ENCODE measurements at regions not wholly inside any gene's neighbourhood (a gene's known extent, or its start where the extent isn't known, plus 50 kb on each side); places are given as distances from the start of the nearest gene placed in this dataset.

DNA sequence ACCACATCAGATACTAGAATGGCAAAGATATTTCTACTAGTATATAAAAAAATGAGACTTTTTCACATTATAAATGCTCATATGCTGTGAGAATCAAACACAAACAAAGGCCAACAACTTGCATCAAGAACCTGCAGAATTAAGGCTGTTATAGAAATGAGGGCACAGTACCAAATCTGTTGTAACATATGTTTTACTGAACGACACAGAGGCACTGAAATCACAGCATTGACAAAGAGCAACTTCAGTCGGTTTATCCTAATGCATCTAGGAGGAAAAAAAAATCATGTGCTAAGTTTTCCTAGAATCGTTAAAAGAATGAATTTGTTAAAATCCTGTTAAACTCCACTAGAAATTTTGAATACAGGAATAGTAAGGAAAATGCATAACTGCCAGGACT is 617.4 kb upstream of the NETO1 start:
- 63 to 64% methylated on average over 3 of the region's 3 CpGs for whole genome bisulfite sequencing, 2 donors
- no peaks in the 10 kb centered on the region for H3K27me3 ChIP-seq (ENCODE audit: control insufficient read depth in 1 of 2, insufficient read depth in 2 of 2, low read length in 2 of 2)
- H3K36me3 ChIP-seq (ENCODE audit: control insufficient read depth in 2 of 2, insufficient read depth in 2 of 2, low read length in 1 of 2), result no peaks in the 10 kb centered on the region
- H3K4me1 ChIP-seq (ENCODE audit: control insufficient read depth in 2 of 2, insufficient read depth in 2 of 2, low read length in 1 of 2), result no peaks in the 10 kb centered on the region
- H3K27ac ChIP-seq (ENCODE audit: low read depth in 2 of 2, low read length in 1 of 2), result no peak overlapping the region
- H3K9me3 ChIP-seq (ENCODE audit: control insufficient read depth in 2 of 2, insufficient read depth in 1 of 2, low read depth in 1 of 2, low read length in 1 of 2), result no peaks in the 10 kb centered on the region
- no peak overlapping the region for H3K4me3 ChIP-seq (ENCODE audit: low read depth in 1 of 2, low read length in 2 of 2)

DNA sequence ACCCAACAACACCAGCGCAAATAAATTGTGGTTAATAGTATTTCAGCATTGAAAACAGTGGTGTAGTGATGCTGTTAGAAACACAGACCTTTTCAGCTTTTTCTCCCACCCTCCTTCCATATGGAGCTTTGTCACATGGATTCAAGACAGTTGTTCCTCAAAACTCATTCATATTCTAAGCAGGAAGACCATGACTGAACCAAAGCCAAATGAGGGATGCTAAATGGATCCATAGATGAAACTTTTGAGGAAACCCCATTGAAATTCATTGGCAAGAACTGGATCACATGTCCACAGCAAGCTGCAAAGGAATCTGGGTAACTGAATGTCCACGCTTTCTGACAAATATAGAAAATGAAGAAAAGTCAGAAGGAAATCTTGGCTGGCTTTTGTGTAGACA is 615.1 kb upstream of the NETO1 start:
- Histone ChIP-seq H3K9me3 (ENCODE audit: control insufficient read depth in 2 of 2, insufficient read depth in 1 of 2, low read depth in 1 of 2, low read length in 1 of 2) (no peaks in the 10 kb centered on the region), H3K4me1 (ENCODE audit: control insufficient read depth in 2 of 2, insufficient read depth in 2 of 2, low read length in 1 of 2) (no peaks in the 10 kb centered on the region), H3K27me3 (ENCODE audit: control insufficient read depth in 1 of 2, insufficient read depth in 2 of 2, low read length in 2 of 2) (no peaks in the 10 kb centered on the region), H3K27ac (ENCODE audit: low read depth in 2 of 2, low read length in 1 of 2) (no peak overlapping the region), H3K36me3 (ENCODE audit: control insufficient read depth in 2 of 2, insufficient read depth in 2 of 2, low read length in 1 of 2) (no peaks in the 10 kb centered on the region), H3K4me3 (ENCODE audit: low read depth in 1 of 2, low read length in 2 of 2) (no peak overlapping the region)
- WGBS, 2 donors, result 92 to 94% methylated on average over 2 of the region's 2 CpGs

DNA sequence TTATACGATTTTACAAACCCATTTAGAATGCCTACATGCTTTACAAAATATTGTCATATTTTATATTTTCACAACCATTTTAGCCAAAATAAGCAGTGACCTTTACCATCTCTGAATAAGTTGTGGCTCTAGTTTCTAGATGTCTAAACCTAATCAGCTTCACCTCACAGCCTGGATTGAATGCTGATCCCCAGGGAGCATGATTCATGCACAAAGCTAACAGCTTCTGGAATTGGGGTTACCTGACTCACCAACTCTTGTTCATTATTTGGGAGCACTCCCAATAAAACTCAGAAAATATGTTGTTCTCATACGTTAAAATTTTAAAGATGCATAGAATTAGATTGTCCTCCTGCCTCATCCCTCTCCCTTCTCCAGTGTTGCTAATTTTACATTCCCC is 611.7 kb upstream of the NETO1 start:
- Histone ChIP-seq H3K27ac (ENCODE audit: low read depth in 2 of 2, low read length in 1 of 2) (no peak overlapping the region), H3K36me3 (ENCODE audit: control insufficient read depth in 2 of 2, insufficient read depth in 2 of 2, low read length in 1 of 2) (no peaks in the 10 kb centered on the region), H3K27me3 (ENCODE audit: control insufficient read depth in 1 of 2, insufficient read depth in 2 of 2, low read length in 2 of 2) (no peaks in the 10 kb centered on the region), H3K9me3 (ENCODE audit: control insufficient read depth in 2 of 2, insufficient read depth in 1 of 2, low read depth in 1 of 2, low read length in 1 of 2) (no peaks in the 10 kb centered on the region), H3K4me3 (ENCODE audit: low read depth in 1 of 2, low read length in 2 of 2) (no peak overlapping the region), H3K4me1 (ENCODE audit: control insufficient read depth in 2 of 2, insufficient read depth in 2 of 2, low read length in 1 of 2) (no peaks in the 10 kb centered on the region)
- WGBS, 2 donors, result 72 to 83% methylated on average over 2 of the region's 2 CpGs

DNA sequence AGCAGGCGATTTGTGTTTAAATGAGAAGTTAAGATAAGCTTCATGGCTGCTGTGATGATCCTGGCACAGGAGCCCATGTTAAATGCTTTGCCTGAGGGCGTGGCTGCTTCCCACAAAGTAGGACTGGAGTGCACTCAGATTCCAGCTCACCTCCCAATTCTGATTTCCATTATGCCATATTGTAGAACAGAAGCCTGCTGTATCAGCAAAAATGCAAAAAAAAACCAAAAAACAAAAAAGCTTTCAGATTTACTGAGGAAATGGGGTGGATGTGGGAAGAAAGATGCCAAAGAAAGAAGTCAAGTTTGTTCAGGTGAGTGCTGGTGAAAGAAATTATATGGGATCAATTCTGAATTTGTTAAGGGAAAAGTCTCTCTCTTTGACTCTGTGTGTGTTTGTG is 610.4 kb upstream of the NETO1 start:
- no peak overlapping the region for H3K27ac ChIP-seq (ENCODE audit: low read depth in 2 of 2, low read length in 1 of 2)
- H3K4me1 ChIP-seq (ENCODE audit: control insufficient read depth in 2 of 2, insufficient read depth in 2 of 2, low read length in 1 of 2), result no peaks in the 10 kb centered on the region
- no peaks in the 10 kb centered on the region for H3K27me3 ChIP-seq (ENCODE audit: control insufficient read depth in 1 of 2, insufficient read depth in 2 of 2, low read length in 2 of 2)
- H3K9me3 ChIP-seq (ENCODE audit: control insufficient read depth in 2 of 2, insufficient read depth in 1 of 2, low read depth in 1 of 2, low read length in 1 of 2), result no peaks in the 10 kb centered on the region
- no peaks in the 10 kb centered on the region for H3K36me3 ChIP-seq (ENCODE audit: control insufficient read depth in 2 of 2, insufficient read depth in 2 of 2, low read length in 1 of 2)
- 73 to 75% methylated on average over 2 of the region's 2 CpGs for WGBS, 2 donors
- H3K4me3 ChIP-seq (ENCODE audit: low read depth in 1 of 2, low read length in 2 of 2), result no peak overlapping the region

DNA sequence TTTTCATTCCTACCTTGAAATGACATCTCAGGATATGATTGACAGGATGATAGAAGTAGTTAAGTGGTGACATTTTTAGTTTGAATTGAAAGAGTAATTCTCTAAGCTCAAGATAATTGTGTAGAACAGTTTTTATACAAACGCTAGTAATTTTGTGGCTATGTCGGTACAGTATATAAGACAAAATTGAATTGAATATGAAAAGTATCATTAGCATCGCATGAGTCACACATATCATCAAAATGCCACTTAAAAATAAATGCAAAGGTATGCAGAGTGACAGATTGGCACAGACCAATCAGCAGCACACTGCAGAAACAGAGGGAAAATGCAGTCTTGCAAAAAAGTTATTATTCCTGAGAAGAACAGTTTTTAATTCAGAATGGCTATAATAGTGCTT is 608.2 kb upstream of the NETO1 start:
- Histone ChIP-seq H3K36me3 (ENCODE audit: control insufficient read depth in 2 of 2, insufficient read depth in 2 of 2, low read length in 1 of 2) (no peaks in the 10 kb centered on the region), H3K4me3 (ENCODE audit: low read depth in 1 of 2, low read length in 2 of 2) (no peak overlapping the region), H3K9me3 (ENCODE audit: control insufficient read depth in 2 of 2, insufficient read depth in 1 of 2, low read depth in 1 of 2, low read length in 1 of 2) (no peaks in the 10 kb centered on the region), H3K27ac (ENCODE audit: low read depth in 2 of 2, low read length in 1 of 2) (no peak overlapping the region), H3K4me1 (ENCODE audit: control insufficient read depth in 2 of 2, insufficient read depth in 2 of 2, low read length in 1 of 2) (no peaks in the 10 kb centered on the region), H3K27me3 (ENCODE audit: control insufficient read depth in 1 of 2, insufficient read depth in 2 of 2, low read length in 2 of 2) (no peaks in the 10 kb centered on the region)
- 87 to 90% methylated on average over 3 of the region's 3 CpGs for WGBS, 2 donors

DNA sequence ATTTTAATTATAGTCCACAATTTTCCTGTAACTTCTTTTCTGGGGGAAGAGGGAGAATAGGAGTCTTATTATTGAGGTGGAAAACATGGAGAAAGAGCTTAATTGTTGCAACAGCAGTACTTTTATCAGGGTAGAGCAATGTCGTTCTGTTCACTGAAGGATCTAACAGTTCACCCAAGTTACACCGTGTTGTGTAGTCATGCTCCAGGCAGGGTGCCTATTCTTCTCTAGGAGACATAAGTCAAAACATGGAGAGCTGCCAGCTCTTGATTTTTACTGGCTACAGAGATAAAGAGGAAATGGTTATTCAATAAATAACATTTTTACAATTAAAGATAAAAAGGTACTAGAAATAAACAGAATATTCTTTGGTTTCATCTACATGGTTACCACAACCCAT is 594.3 kb upstream of the NETO1 start:
- H3K27ac ChIP-seq (ENCODE audit: low read depth in 2 of 2, low read length in 1 of 2), result no peak overlapping the region
- H3K27me3 ChIP-seq (ENCODE audit: control insufficient read depth in 1 of 2, insufficient read depth in 2 of 2, low read length in 2 of 2), result no peaks in the 10 kb centered on the region
- no peak overlapping the region for H3K4me3 ChIP-seq (ENCODE audit: low read depth in 1 of 2, low read length in 2 of 2)
- no peaks in the 10 kb centered on the region for H3K9me3 ChIP-seq (ENCODE audit: control insufficient read depth in 2 of 2, insufficient read depth in 1 of 2, low read depth in 1 of 2, low read length in 1 of 2)
- no peaks in the 10 kb centered on the region for H3K36me3 ChIP-seq (ENCODE audit: control insufficient read depth in 2 of 2, insufficient read depth in 2 of 2, low read length in 1 of 2)
- WGBS, 2 donors, result 20 to 27% methylated on average over 2 of the region's 2 CpGs
- no peaks in the 10 kb centered on the region for H3K4me1 ChIP-seq (ENCODE audit: control insufficient read depth in 2 of 2, insufficient read depth in 2 of 2, low read length in 1 of 2)

DNA sequence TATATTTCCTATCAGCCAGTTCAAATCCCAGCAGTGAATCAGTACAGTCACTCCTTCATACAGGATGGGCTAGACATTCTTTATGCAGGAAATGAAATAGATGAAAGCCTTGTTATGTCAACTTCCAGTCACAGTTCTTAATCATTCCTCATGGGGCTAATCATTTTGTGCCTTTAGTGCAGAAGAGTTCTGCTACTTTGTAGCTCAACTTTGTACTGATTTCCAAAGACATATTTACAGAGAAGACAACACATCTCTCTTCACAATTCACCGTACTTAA is 593.9 kb upstream of the NETO1 start:
- H3K36me3 ChIP-seq (ENCODE audit: control insufficient read depth in 2 of 2, insufficient read depth in 2 of 2, low read length in 1 of 2), result no peaks in the 10 kb centered on the region
- 60 to 69% methylated on average over 1 of the region's 1 CpG for WGBS, 2 donors
- no peaks in the 10 kb centered on the region for H3K27me3 ChIP-seq (ENCODE audit: control insufficient read depth in 1 of 2, insufficient read depth in 2 of 2, low read length in 2 of 2)
- no peaks in the 10 kb centered on the region for H3K4me1 ChIP-seq (ENCODE audit: control insufficient read depth in 2 of 2, insufficient read depth in 2 of 2, low read length in 1 of 2)
- H3K4me3 ChIP-seq (ENCODE audit: low read depth in 1 of 2, low read length in 2 of 2), result no peak overlapping the region
- H3K27ac ChIP-seq (ENCODE audit: low read depth in 2 of 2, low read length in 1 of 2), result no peak overlapping the region
- H3K9me3 ChIP-seq (ENCODE audit: control insufficient read depth in 2 of 2, insufficient read depth in 1 of 2, low read depth in 1 of 2, low read length in 1 of 2), result no peaks in the 10 kb centered on the region

DNA sequence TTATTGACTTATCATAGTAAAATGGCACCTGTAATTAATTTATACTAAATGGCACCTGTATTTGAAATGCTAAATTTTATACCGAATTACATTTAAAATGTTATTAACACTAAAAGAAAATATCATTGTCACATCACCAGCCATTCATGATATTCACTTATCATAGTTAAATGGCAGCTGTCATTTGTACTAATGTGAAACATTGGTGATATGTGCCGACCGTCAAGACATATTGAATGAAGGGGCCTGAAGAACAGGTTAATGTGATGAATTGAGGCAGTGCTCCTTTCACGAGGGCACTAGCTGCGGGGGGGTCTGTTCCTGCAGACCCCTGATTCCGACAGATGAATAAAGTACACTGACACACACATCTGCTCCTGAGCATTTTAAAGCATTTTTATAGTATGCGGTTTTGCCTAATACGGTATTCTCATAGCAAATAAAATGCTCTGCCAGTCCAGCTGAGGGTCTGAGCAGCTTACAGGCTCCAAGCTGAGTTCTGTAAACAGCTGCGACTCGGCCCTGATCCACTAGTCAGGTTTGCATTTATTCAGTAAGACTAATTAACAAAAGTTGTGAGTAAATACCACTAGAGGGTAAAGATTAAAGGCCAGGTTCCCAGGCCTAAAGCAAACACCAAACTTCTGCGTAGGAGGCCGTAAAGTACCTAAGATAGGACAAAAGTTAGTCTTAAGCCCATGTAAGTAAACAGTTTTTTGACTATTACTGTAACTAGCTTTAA is 593.4 kb upstream of the NETO1 start:
- no peaks in the 10 kb centered on the region for H3K27me3 ChIP-seq (ENCODE audit: control insufficient read depth in 1 of 2, insufficient read depth in 2 of 2, low read length in 2 of 2)
- H3K36me3 ChIP-seq (ENCODE audit: control insufficient read depth in 2 of 2, insufficient read depth in 2 of 2, low read length in 1 of 2), result no peaks in the 10 kb centered on the region
- no peaks in the 10 kb centered on the region for H3K4me1 ChIP-seq (ENCODE audit: control insufficient read depth in 2 of 2, insufficient read depth in 2 of 2, low read length in 1 of 2)
- no peak overlapping the region for H3K4me3 ChIP-seq (ENCODE audit: low read depth in 1 of 2, low read length in 2 of 2)
- H3K27ac ChIP-seq (ENCODE audit: low read depth in 2 of 2, low read length in 1 of 2), result no peak overlapping the region
- 44 to 56% methylated on average over 12 of the region's 12 CpGs for WGBS, 2 donors
- H3K9me3 ChIP-seq (ENCODE audit: control insufficient read depth in 2 of 2, insufficient read depth in 1 of 2, low read depth in 1 of 2, low read length in 1 of 2), result no peaks in the 10 kb centered on the region

DNA sequence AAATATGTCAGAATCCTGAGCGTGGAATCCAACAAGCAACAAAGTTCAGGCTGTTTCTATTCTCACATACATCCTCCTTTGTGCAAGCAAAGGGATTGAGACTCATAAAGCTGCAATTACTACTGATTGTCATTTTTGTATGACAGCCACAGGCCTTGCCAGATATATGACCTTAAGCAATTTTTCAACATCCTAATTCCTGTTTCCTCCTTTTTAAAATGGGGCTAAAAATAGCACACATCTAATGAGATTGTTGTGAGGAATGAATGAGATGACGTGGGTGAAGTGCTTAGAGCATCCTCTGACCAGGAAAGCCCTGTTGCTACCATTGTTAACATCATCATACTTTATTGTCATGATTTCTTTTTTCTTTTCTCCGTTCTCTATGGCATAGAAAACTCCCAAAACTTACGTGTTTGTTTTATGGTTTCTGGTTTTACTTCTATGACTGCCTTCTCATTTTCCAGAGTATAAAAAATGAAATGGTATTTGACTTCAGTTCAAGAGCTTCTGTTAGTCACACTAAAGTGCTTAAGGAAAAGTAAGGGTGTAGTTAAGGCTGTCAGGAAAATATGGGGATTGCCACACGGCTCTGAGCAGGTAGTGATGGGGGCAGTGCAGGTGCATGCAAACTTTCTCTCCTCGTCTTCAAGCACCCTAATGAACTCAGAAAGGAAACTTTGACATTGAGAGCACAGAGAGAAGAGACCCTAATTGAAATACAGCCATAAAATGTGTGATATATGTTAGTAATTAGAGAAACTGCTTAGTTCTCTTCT is 590.6 kb upstream of the NETO1 start:
- no peak overlapping the region for H3K27ac ChIP-seq (ENCODE audit: low read depth in 2 of 2, low read length in 1 of 2)
- no peaks in the 10 kb centered on the region for H3K36me3 ChIP-seq (ENCODE audit: control insufficient read depth in 2 of 2, insufficient read depth in 2 of 2, low read length in 1 of 2)
- H3K9me3 ChIP-seq (ENCODE audit: control insufficient read depth in 2 of 2, insufficient read depth in 1 of 2, low read depth in 1 of 2, low read length in 1 of 2), result no peaks in the 10 kb centered on the region
- 30 to 40% methylated on average over 6 of the region's 6 CpGs for WGBS, 2 donors
- H3K4me1 ChIP-seq (ENCODE audit: control insufficient read depth in 2 of 2, insufficient read depth in 2 of 2, low read length in 1 of 2), result no peaks in the 10 kb centered on the region
- H3K4me3 ChIP-seq (ENCODE audit: low read depth in 1 of 2, low read length in 2 of 2), result no peak overlapping the region
- H3K27me3 ChIP-seq (ENCODE audit: control insufficient read depth in 1 of 2, insufficient read depth in 2 of 2, low read length in 2 of 2), result no peaks in the 10 kb centered on the region

DNA sequence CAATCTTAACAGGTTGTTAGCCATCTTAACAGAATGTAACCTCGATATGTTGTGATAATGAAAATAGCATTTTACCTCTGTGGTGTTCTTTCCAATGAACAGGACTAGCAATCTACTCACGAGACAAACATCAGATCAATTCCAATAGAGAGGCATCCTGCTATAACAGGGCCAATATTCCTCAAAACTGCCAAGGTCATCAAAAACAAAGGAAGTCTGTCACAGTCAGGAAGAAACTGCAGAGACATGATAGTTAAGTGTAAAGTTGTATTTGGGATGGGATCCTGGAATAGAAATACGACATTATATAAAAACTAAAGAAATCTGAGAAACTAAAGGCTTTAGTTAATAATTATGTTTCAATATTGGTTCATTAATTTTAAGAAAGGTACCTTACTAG is 588.9 kb upstream of the NETO1 start:
- WGBS, 2 donors, result 72 to 77% methylated on average over 3 of the region's 3 CpGs
- no peak overlapping the region for H3K27ac ChIP-seq (ENCODE audit: low read depth in 2 of 2, low read length in 1 of 2)

More for the DNA sequence above, 588.9 kb upstream of the NETO1 start:
- Histone ChIP-seq H3K4me1 (ENCODE audit: control insufficient read depth in 2 of 2, insufficient read depth in 2 of 2, low read length in 1 of 2) (no peaks in the 10 kb centered on the region), H3K27me3 (ENCODE audit: control insufficient read depth in 1 of 2, insufficient read depth in 2 of 2, low read length in 2 of 2) (no peaks in the 10 kb centered on the region), H3K9me3 (ENCODE audit: control insufficient read depth in 2 of 2, insufficient read depth in 1 of 2, low read depth in 1 of 2, low read length in 1 of 2) (no peaks in the 10 kb centered on the region), H3K36me3 (ENCODE audit: control insufficient read depth in 2 of 2, insufficient read depth in 2 of 2, low read length in 1 of 2) (no peaks in the 10 kb centered on the region), H3K4me3 (ENCODE audit: low read depth in 1 of 2, low read length in 2 of 2) (no peak overlapping the region)
